Stomach (tissue), 4 donors: ENCODE measurements at regions not wholly inside any gene's neighbourhood (a gene's known extent, or its start where the extent isn't known, plus 50 kb on each side); places are given as distances from the start of the nearest gene placed in this dataset.

Experiments
- CTCF ChIP-seq, 7 experiments: fragments of 450-650 bp in 4 of 7; fragments of 200-600 bp in 3 of 7; sonication (generic) in 3 of 7; IDR thresholded peaks; one replicate each; pipeline ENCODE4 v1.5.1; 2016 to 2019; ENCODE audit warnings: antibody characterized with exemption in 7 of 7, control low read depth in 2 of 7, mild to moderate bottlenecking in 1 of 7
- POLR2AphosphoS5 ChIP-seq, 3 donors: sonication (generic); formaldehyde crosslinking; IDR thresholded peaks; one replicate each; pipeline ENCODE4 v1.6.1; 2016; ENCODE audit warnings: antibody characterized with exemption in 3 of 3

- TF ChIP-seq CTCF (IDR thresholded peaks at IDR 0.05) (no peak), POLR2AphosphoS5 (IDR thresholded peaks at IDR 0.05) (no peak)
Observed at GRCh38 chr16:19972111-19972510, 87.5 kb upstream of the GPRC5B start.
